A673 (cell line): ENCODE measurements at regions not wholly inside any gene's neighbourhood (a gene's known extent, or its start where the extent isn't known, plus 50 kb on each side); places are given as distances from the start of the nearest gene placed in this dataset.

Experiments used
- EZH2 ChIP-seq: fragments of 200-600 bp; sonication (generic); IDR thresholded peaks from 2 replicates; pipeline ENCODE4 v1.6.1; 2017; ENCODE audit warnings: borderline replicate concordance, low read depth, mild to moderate bottlenecking, mixed read lengths, antibody characterized with exemption, low read length; ENCODE audit not compliant: poor library complexity, severe bottlenecking
- TF ChIP-seq, protein P1 (sequence below): fragments of 300-800, 200-600 bp; sonication (generic); conservative IDR thresholded peaks from 2 replicates; pipeline ENCODE4 v1.5.1; 2017; ENCODE audit warnings: low read depth, mild to moderate bottlenecking, antibody characterized with exemption, low read length, moderate library complexity, mixed read lengths

DNA sequence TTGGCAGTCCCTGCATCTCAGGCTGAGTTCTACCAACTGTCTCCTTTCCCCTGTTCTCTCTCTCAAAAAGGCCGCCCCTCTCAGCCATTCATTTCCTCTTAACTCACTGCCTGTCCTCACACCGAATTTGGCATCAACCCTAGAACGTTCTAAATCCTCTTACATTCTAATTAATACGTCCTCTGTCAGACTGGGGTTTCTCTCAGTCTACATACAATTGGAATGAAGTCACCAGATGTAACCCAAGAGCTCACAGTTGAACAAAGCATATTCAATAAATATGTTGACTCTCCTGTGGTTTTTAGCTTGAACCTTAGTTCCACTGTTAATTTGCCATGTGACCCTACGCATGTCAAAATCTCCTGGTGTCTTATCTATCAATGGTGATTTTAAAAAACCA is 269.6 kb downstream of the CLIC5 start:
- no peak for TF ChIP-seq EZH2
- TF ChIP-seq, protein P1, sequence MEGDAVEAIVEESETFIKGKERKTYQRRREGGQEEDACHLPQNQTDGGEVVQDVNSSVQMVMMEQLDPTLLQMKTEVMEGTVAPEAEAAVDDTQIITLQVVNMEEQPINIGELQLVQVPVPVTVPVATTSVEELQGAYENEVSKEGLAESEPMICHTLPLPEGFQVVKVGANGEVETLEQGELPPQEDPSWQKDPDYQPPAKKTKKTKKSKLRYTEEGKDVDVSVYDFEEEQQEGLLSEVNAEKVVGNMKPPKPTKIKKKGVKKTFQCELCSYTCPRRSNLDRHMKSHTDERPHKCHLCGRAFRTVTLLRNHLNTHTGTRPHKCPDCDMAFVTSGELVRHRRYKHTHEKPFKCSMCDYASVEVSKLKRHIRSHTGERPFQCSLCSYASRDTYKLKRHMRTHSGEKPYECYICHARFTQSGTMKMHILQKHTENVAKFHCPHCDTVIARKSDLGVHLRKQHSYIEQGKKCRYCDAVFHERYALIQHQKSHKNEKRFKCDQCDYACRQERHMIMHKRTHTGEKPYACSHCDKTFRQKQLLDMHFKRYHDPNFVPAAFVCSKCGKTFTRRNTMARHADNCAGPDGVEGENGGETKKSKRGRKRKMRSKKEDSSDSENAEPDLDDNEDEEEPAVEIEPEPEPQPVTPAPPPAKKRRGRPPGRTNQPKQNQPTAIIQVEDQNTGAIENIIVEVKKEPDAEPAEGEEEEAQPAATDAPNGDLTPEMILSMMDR, result no peak
